Stromal cell of bone marrow (primary cell): ENCODE measurements at regions not wholly inside any gene's neighbourhood (a gene's known extent, or its start where the extent isn't known, plus 50 kb on each side); places are given as distances from the start of the nearest gene placed in this dataset.
"Not testable (repeated sequence)": the region's sequence is repeated elsewhere in the genome, so short reads cannot be mapped to it uniquely, and the experiment has no call there.

Experiments
- DNase-seq: peaks from one replicate; pipeline ENCODE4 v3.0.0-alpha.2; 2012; ENCODE audit warnings: low read depth

DNA sequence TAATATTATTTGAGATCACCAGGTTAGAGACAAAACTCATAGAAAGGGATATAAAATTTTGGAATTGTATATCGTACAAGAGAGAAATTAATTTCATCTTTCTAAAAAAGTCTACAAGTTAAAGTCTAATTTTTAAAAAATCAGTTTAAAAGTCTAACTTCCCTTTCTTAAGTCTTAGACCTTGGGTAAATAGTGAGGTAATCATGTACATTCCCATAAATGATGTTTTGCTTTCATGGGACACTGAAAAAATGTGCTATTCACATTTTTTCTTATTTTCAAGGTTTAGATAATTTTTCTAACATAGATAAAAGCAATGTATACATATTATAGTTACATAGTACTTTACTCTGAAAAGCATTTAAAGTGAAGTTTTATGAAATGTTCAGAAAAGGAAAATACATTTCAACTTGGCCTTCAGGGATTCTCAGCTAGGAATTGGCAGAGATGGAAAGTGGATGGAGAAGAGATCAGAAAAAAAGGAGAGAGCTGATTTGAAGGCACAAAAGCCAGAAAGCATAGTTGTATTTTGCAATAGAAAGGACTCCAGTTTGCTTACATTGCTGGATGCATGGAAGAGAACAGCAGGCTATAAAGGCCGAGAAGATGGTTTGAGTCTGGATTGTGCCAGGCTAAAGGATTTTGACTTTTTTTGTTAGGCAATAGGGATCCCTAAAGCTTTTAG lies 194.0 kb downstream of the CASP12 start:
- no peak for DNase-seq

DNA sequence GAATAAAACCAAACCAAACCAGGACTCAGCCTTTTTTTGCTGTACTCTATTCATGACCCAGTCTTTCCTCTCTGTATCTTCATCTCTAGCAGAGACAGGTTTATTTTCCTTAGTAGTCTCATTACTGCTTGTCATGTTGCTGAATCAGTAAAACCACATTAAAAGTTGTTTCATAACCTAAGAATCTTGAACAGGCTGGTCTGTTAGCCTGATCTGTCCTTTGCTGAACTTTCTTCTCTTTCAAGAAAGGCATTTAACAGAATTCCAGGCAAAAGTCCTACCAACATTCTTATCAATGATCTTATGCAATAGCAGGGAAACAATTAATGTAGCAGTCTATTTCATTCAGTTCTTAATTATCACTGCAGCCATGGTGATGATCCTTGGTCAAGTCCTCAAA lies 197.7 kb downstream of the CASP12 start:
- DNase-seq = peak; percentile 25

DNA sequence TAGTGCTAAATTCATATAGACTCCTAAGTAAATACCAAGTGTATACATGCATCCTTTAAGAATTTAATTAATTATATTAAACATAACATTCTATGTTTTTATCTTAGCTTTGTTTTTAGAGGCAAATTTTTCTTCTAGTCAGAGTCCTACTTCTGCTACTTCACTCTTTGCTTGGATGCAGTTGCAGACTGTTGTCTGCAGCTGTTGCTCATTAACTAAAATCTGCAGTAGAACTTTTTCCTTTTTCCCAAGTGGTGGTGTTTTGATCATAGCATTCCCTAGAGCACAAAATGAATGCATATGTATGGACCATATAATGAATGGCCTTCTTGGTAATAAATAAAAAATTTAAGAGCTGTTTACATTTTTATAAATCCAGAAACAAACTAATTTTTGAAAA lies 198.3 kb downstream of the CASP12 start:
- no peak for DNase-seq

DNA sequence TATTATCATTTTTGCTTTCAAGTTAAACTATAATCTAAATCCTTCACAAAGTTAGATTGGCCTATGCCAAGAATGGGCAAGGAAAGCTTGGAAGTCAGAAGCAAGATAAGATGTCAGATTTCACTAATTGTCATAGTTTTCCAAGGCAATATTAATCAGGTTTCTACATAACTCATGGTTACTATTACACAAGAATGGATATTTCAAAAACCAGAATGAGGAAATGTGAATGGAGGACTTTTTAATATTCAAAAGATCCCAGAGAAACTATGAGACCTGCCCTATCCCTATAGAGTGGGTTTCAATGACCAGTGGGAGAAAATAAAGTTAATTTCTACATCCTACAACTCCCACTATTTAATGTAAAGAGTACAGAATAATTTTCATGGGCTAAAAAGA lies 203.2 kb downstream of the CASP12 start:
- no peak for DNase-seq

DNA sequence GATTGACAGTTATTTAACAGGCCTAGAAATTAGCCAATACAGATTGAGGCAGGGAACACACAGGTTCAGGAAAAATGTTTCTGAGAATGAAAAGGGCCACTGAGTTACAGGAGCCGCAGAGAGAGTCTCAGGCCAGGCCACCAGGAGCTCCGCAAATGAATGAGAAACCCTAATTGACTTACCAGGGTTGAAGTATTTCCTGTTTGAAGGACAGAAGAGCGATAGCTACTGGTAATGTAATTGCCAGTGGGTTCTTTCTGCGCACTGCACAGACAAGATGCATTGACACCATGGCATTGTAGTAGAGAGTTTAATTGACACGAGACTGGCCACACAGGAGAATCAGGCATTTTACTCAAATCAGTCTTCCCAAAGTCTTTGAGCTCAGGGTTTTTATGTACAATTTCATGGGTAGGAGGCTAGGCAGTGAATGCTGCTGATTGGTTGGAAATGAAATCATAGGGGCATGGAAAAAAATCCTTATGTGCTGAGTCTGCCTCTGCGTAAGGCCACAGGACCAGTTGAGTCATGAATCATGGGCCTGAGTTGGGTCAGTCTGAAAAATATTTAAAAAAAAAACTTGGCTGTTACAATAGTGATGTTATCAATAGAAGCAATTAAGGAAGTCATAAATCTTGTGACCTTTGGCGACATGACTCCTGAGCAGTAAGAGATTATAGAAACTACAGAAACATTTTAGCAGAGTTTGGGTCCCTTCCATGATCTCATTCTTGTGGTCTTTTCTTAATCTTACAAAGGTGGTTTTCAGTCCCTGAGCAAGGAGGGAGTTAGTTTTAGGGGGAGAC lies 203.8 kb downstream of the CASP12 start:
- peak; percentile 47 for DNase-seq

DNA sequence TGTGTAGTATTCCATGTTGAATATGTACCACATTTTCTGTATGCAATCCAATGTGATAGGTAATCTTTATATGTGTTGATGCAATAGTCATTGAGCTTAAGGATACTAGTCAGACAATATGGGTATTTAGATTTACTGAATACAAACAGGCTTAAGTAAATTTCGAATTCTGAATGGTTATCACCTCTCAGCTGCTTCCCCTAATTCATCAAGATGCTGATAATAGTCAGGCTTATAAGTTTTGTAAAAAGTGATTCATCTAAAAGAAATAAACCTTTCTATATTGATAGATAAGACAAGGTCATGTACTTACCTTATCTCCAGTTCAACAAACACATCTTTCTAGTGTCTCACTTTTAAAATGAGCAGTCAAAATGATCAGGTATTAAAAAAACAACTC lies 205.5 kb downstream of the CASP12 start:
- DNase-seq = no peak

DNA sequence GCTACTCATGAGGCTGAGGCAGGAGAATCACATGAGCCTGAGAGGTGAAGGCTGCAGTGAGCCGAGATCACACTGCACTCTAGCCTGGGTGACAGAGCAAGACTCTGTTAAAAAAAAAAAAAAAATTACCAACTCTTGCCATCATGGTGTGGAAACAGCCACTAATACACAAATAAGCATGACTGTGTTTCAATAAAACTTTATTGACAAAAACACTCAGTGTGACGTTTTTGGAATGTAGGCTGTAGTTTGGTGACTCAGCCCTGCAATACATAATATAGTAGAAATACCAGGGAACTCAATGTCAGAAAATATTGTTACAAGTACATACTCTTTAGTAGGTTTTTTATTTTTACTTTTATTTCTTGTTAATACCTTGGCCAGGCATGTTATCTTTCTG lies 207.1 kb downstream of the CASP12 start:
- no peak for DNase-seq

DNA sequence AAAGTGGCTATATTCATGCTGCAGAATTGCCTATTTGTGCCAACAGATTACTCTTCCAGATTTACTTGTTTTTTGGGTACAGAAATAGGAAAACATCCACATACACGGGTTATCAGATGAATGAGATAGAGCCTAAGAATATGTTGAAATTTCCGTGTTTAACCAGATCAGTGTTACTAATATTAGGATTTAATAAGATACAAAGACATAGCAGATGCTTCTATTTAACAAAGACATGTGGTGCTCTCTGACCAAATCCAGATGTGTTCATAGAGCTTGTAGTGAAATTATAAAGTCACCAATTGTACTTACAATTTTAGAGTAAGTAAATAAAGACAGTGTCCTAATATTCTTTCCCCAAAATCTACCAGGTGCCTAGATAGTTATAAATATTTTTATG lies 208.0 kb downstream of the CASP12 start:
- DNase-seq = no peak

DNA sequence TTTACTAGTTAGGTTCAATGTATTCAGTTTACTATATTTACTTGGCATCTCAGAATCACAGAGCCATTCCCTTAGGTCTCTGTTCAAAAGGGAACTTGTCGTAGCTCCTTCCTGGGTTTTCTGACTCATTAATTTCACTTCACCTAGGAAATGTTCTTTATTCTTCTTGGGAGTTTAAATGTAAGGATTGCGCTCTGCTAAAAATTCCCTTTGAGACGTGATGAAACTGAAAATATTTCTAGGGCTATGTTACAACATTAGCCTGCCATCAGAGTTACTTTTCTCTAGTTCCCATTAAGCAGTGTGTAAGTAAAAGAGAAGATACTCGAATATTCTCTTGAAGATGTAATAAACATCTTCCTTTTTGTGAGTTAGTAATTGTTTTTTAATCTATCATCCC lies 209.5 kb downstream of the CASP12 start:
- no peak for DNase-seq

DNA sequence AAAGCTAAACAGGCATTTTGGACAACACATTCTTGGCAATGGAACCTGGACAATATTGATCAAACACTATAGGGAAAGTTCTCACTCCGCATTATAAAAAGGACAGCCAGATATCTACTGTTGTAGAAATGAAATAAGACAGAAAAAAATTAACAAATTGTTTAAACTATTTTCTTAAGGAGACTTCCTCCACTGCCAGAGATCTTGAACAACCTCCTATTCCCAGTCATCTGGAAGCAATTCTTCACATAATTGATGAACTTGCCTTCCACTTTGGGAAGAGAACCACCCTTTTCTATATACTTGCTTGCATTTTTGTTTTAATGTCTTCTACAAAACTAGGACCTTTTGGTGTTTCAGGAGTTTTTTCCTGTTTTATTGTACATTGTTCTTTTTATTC lies 216.1 kb downstream of the CASP12 start:
- no peak for DNase-seq

DNA sequence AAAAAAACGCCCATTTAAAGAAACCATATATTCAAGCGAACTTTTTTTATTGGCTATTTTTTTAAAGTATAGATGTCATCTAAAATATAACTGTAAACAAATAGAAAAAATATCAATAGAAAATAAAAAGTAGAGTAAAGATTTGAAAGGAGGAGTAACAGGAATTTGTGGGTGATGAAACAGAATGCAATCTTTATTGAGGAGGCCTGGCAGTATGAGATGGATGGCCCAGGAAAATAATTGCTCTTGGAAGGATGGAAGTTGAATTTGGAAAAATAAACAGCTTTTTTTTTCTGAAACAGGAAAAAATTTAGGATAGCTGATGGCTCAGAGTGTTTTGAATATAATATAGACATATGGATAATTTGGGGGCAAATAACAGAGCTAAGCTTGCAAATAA lies 219.0 kb downstream of the CASP12 start:
- no peak for DNase-seq

DNA sequence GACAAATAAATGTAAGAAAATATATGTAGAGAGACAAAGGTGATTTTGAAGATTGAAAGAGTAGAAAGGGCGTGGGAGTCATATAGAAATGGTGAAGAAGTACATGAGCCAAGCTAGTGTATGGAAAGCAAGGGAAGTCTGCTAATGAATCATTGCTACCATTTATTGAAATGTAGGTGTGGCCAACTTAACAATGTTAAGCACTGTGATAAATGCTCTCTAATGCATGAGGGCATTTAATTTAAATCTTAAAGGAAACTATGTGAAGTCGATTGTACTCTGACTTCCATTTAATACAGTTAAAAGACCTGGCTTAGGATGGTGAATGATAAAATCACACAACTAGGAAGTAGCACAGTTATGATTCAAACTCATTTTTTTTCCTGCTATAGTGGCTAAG lies 219.9 kb downstream of the CASP12 start:
- DNase-seq = no peak

DNA sequence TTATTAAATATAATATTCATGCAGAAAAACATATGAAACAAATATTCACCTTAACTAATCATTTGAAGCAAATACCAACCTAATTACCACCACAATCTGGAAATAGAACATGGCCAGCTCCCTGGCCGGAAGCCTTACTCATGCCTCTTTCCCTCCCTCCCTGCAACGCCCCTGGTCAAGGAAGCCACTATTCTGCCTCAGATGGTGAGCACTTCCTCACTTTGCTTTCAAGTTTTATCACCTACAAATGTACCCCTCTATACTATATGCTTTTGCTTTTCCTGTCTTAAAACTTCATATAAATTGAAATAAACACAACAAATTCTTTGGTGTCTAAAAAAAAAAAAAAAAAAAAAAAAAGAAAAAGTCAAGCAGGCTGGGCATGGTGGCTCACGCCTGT lies 221.2 kb downstream of the CASP12 start:
- not testable (repeated sequence) for DNase-seq

DNA sequence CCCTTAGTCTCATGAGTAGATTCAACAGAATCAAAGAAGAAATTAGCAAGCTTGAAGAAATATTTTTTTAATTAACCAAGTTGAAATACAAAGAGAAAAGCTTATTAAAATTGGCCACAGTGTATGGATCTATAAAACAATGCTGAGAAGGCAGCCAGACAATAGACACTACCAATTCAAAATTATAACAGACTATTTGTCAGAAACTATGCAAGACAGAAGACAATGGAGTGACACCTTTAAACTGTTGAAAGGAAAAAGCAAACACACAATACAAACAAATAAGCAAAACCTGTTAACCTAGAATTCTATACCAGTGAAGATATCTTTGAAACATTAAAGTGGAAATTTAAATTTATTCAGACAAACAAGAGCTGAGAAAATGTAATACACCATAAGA lies 225.4 kb downstream of the CASP12 start:
- DNase-seq = no peak

DNA sequence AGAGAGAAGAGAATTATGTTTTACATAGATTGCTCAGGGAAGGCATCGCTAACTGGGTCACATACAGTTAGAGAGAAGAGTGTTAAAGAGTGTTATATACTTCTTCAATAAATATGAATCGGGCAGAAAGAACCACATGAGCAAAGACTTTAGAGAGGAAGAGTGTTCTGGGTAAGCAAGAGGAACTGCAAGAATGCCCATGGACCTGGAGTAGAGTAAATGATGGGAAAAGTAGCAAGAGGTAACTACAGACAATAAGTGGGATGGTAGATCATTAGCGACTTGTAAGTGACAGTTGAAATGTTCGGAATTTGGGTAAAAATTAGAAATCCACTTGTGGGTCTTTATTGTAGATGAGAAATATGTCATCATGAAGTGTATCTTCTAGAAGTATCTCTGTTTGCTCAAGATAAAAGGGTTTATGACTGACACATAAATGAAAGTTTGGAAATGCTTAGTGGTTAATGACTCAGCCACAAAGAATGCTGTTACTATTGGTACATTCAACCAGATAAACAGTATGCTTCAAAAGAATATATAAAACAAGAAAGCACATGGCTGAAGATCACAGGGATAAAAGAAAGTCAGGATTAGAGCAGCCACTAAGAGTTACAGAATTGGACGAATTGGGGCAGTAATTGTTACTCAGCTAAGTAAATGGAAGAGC lies 229.3 kb downstream of the CASP12 start:
- peak; percentile 61 for DNase-seq

DNA sequence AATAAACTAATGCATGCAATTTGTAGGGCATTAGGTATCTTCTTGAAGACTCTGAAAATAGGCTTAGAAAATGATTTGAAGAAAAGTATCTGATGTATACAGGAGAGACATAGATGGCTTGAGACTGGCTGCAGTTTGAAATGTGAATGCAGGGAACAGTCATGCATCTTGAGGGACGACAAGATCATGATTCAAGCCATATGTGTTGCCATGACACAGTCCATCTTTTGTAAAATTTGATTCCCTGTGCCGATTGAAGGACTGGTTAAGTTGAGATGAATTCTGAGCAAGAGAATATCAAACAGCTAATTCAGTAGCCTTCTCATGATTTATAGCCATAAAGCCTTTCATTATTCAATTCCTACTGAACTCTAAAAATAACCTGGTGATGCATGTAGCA lies 231.6 kb downstream of the CASP12 start:
- DNase-seq = no peak

DNA sequence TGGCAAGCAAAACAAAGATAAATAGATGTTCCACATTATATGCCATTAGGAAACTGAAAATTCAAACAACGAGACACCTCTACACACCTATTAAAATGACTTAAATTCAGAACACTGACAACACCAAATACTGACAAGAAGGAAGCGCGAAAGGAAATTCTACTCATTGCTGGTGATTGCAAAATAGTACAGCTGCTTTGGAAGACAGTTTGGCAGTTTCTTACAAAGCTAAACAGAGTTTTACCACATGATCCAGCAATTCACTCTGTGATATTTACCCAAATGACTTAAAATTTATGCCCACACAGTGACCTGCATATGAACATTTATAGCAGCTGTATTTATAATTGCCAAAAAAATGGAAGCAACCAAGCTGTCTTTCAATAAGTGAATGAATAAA lies 232.6 kb downstream of the CASP12 start:
- peak; percentile 16 for DNase-seq

DNA sequence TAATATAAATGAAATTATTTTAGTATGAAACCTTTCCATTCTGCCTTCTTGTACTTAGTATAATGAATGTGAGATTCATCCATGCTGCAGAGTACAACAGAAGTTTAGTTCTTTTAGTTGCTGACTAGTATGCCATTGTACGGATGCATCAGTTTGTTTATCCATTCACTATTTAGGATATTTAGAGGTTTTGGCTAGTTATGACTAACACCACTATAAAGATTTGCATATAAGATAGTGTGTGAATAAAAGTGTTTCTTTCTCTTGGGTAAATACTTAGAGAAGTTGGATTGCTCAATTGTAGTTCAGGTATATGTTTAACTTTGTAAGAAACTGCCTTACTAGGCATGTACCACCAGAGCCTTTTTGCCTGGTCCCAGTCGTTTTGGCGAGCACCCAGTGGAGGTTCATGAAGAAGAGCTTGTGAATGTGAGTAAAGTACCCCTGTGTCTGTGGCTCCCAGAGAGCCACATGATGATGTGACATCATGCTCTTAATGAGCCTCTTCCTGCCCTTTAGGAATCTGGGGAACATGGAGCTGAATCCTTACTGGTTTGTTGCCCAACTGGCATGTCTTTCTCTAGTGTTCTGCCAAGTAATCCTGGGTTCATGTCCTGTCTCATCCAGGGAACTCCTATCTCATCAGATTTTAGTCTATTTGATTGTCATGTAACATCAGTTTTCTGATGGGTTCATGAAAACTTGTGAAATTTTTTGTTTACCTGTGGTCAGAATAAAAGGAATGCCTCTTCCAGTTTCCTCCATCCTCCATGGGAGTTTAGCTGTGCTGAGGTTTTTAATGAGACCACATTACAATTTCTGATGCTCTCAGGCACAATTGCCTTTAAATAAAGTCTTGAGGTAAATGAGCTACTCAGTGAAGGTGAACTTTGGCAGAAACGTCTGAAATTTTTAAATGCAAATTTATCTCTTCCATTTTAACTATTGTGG lies 234.8 kb downstream of the CASP12 start:
- no peak for DNase-seq

DNA sequence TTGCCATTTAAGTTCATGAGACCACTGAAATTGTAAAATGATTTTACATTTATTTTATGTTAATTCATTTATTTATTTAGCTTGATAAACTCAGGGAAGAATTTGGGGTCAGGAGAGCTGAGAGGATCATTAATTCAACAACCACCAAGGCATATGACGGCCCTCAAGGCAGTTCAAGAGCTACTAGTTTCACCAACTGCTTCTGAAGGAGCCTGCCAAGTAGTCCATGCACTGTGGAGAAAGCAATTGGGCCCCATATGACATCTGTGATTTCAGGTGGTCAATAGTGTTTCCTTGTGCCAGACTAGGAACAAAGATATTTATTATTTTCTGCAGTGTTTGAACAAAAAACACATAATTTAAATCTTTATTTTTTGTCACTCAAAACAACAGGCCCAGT lies 236.4 kb downstream of the CASP12 start:
- DNase-seq = no peak

DNA sequence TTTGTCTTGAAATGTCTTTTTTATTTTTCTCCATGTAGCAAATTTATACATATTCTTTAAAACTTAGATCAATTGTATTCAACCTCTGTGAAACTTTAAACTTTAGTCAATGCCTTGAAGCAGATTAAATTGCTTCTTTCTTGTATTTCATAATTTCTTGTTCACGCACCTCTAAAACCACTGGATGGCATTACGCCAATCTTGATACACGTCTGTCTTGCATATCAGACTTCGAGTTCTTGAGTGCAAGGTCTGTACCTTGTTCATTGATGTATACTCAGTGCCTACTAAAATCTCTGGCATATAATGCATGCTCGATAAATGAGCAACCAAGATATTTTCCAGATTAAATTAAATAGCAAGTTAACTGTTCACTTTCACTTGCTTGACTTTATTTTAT lies 236.8 kb downstream of the CASP12 start:
- no peak for DNase-seq

DNA sequence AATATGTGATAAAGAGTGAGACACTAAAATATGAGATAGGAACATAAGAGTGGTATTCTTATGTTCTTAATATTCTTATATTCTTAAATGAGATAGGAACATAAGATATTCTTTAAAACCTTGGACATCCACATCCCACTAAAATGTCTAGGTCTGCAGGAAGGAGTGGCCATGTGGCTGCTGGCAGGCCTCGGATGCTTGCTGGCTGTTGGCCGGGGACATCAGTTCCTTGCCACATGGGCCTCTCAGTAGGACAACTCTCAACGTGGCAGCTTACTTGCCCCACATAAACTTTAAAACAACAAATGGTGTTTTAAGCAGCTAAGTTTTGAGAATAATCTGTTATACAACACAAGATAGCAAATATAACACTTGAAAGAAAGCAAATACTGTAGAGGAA lies 240.1 kb downstream of the CASP12 start:
- no peak for DNase-seq

DNA sequence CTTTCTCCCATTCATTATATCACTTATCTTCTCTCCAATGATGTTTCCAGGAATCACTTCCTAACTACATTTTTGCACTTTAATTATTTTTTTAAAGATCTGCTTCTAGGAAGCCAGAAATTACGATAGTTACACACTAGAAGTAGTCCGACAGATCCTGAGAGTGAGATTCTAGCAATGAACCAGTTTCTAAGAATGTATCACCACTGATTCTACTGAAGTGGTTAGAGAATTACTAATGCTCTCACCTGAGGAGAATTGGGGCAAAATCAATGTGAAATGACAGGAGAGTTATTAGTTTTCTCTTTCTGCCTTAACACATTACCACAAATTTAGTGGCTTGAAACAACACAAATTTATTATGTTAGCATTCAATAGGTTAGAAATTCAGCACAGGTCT lies 241.2 kb downstream of the CASP12 start:
- DNase-seq = no peak
